Breast epithelium (tissue), 3 donors: ENCODE measurements at regions not wholly inside any gene's neighbourhood (a gene's known extent, or its start where the extent isn't known, plus 50 kb on each side); places are given as distances from the start of the nearest gene placed in this dataset.

Experiments used
- CTCF ChIP-seq, 3 donors: fragments of 450-650 bp; IDR thresholded peaks; one replicate each; pipeline ENCODE4 v1.5.1; 2016 to 2017; ENCODE audit warnings: antibody characterized with exemption in 3 of 3, mild to moderate bottlenecking in 3 of 3, moderate library complexity in 3 of 3
- POLR2A ChIP-seq: fragments of 450-650 bp; IDR thresholded peaks from one replicate; pipeline ENCODE4 v1.6.1; 2016; ENCODE audit warnings: antibody characterized with exemption, mild to moderate bottlenecking, moderate library complexity

GRCh38 chr10:123515661-123516060, 150.5 kb upstream of the GPR26 start:
- TF ChIP-seq CTCF (IDR thresholded peaks at IDR 0.05) (no peak), POLR2A (no peak)
